ENCODE measurements at regions not wholly inside any gene's neighbourhood (a gene's known extent, or its start where the extent isn't known, plus 50 kb on each side); places are given as distances from the start of the nearest gene placed in this dataset.
A peak's percentile ranks its signal among the peaks of the same experiment; 100 is the strongest.
"Not testable (repeated sequence)": the region's sequence is repeated elsewhere in the genome, so short reads cannot be mapped to it uniquely, and the experiment has no call there.

- Mint-ChIP-seq H3K27ac (no peak overlapping the region), H3K36me3 (peaks cover 12 to 23% (median 17%) of the 10 kb centered on the region in 3 donors), H3K27me3 (ENCODE audit: low read depth in 3 of 3) (peaks cover 0 to 4% (median under 1%) of the 10 kb centered on the region in 3 donors), H3K9me3 (peaks cover 8 to 38% (median 21%) of the 10 kb centered on the region in 6 donors), H3K4me1 (peaks cover 4 to 6% of the 10 kb centered on the region in 2 donors), H3K4me3 (no peak overlapping the region)
- DNase-seq, result no peak
Observed at GRCh38 chr2:144753416-144753815, 233.5 kb upstream of the ZEB2 start.

- DNase-seq, result no peak
- Mint-ChIP-seq H3K9me3 (peaks cover 14 to 55% (median 39%) of the 10 kb centered on the region in 6 donors), H3K4me3 (no peak overlapping the region), H3K4me1 (peaks cover 11 to 19% of the 10 kb centered on the region in 2 donors), H3K36me3 (peaks cover 21 to 35% (median 29%) of the 10 kb centered on the region in 3 donors), H3K27ac (no peak overlapping the region), H3K27me3 (ENCODE audit: low read depth in 3 of 3) (peaks cover 2 to 4% (median 3%) of the 10 kb centered on the region in 3 donors)
Observed at GRCh38 chr2:144751142-144751905, 231.4 kb upstream of the ZEB2 start.

- Mint-ChIP-seq H3K4me3 (no peak overlapping the region), H3K27ac (no peak overlapping the region), H3K4me1 (peaks cover 17 to 29% of the 10 kb centered on the region in 2 donors), H3K9me3 (peaks cover 14 to 59% (median 40%) of the 10 kb centered on the region in 6 donors), H3K27me3 (ENCODE audit: low read depth in 3 of 3) (peaks cover 2 to 8% (median 3%) of the 10 kb centered on the region in 3 donors), H3K36me3 (peaks cover 21 to 40% (median 33%) of the 10 kb centered on the region in 3 donors)
- DNase-seq, result no peak
Observed at GRCh38 chr2:144749188-144749587, 229.3 kb upstream of the ZEB2 start.

- DNase-seq, result peak in 1 of 3 donors; percentile 30
- peaks cover 19 to 31% of the 10 kb centered on the region in 2 donors for H3K4me1 Mint-ChIP-seq
- H3K36me3 Mint-ChIP-seq, result peaks cover 21 to 40% (median 33%) of the 10 kb centered on the region in 3 donors
- peak overlapping the region in 4 of 5 donors; percentile 2 to 62 (median 34) for H3K4me3 Mint-ChIP-seq
- H3K27ac Mint-ChIP-seq, result peak overlapping the region in 3 of 6 donors; percentile 17 to 41 (median 23)
- H3K27me3 Mint-ChIP-seq (ENCODE audit: low read depth in 3 of 3), result peaks cover 2 to 8% (median 3%) of the 10 kb centered on the region in 3 donors
- peaks cover 14 to 59% (median 40%) of the 10 kb centered on the region in 6 donors for H3K9me3 Mint-ChIP-seq
Observed at GRCh38 chr2:144748443-144748842, 228.5 kb upstream of the ZEB2 start.

- Mint-ChIP-seq H3K9me3 (peaks cover 14 to 59% (median 40%) of the 10 kb centered on the region in 6 donors), H3K4me1 (peaks cover 19 to 37% of the 10 kb centered on the region in 2 donors), H3K4me3 (no peak overlapping the region), H3K27ac (no peak overlapping the region), H3K36me3 (peaks cover 21 to 40% (median 33%) of the 10 kb centered on the region in 3 donors), H3K27me3 (ENCODE audit: low read depth in 3 of 3) (peaks cover 2 to 8% (median 3%) of the 10 kb centered on the region in 3 donors)
- no peak for DNase-seq
Observed at GRCh38 chr2:144747571-144747970, 227.7 kb upstream of the ZEB2 start.

GRCh38 chr2:144745424-144745823 lies 225.5 kb upstream of the ZEB2 start:
- Mint-ChIP-seq H3K4me1 (peaks cover 19 to 37% of the 10 kb centered on the region in 2 donors), H3K36me3 (peaks cover 14 to 29% (median 25%) of the 10 kb centered on the region in 3 donors), H3K4me3 (no peak overlapping the region), H3K27me3 (ENCODE audit: low read depth in 3 of 3) (peaks cover 2 to 11% (median 6%) of the 10 kb centered on the region in 3 donors), H3K27ac (no peak overlapping the region), H3K9me3 (peaks cover 14 to 45% (median 33%) of the 10 kb centered on the region in 6 donors)
- no peak for DNase-seq

- no peak overlapping the region for H3K27ac Mint-ChIP-seq
- H3K4me3 Mint-ChIP-seq, result no peak overlapping the region
- H3K4me1 Mint-ChIP-seq, result peaks cover under 1 to 6% of the 10 kb centered on the region in 2 donors
- DNase-seq, result no peak
- peaks cover 0 to 6% (median 5%) of the 10 kb centered on the region in 3 donors for H3K27me3 Mint-ChIP-seq (ENCODE audit: low read depth in 3 of 3)
- H3K9me3 Mint-ChIP-seq, result peaks cover 1 to 17% (median 7%) of the 10 kb centered on the region in 6 donors
- H3K36me3 Mint-ChIP-seq, result peaks cover 7 to 11% (median 9%) of the 10 kb centered on the region in 3 donors
Observed at GRCh38 chr2:144738749-144739148, 218.8 kb upstream of the ZEB2 start.

GRCh38 chr2:144730711-144731110 lies 210.8 kb upstream of the ZEB2 start:
- DNase-seq, result no peak
- peaks cover 0 to 6% (median 0%) of the 10 kb centered on the region in 3 donors for H3K27me3 Mint-ChIP-seq (ENCODE audit: low read depth in 3 of 3)
- H3K27ac Mint-ChIP-seq, result no peak overlapping the region
- peaks cover 2 to 10% of the 10 kb centered on the region in 2 donors for H3K4me1 Mint-ChIP-seq
- peaks cover 8 to 13% (median 9%) of the 10 kb centered on the region in 3 donors for H3K36me3 Mint-ChIP-seq
- peaks cover 1 to 14% (median 7%) of the 10 kb centered on the region in 6 donors for H3K9me3 Mint-ChIP-seq
- no peak overlapping the region for H3K4me3 Mint-ChIP-seq

- not testable (repeated sequence) for H3K27ac Mint-ChIP-seq; H3K27me3 Mint-ChIP-seq (ENCODE audit: low read depth in 3 of 3); H3K9me3 Mint-ChIP-seq; DNase-seq; H3K36me3 Mint-ChIP-seq; H3K4me3 Mint-ChIP-seq
- peaks cover 2 to 10% of the 10 kb centered on the region in 2 donors for H3K4me1 Mint-ChIP-seq
Observed at GRCh38 chr2:144724460-144724859, 204.5 kb upstream of the ZEB2 start.

- peaks cover 14 to 21% (median 16%) of the 10 kb centered on the region in 3 donors for H3K36me3 Mint-ChIP-seq
- H3K4me3 Mint-ChIP-seq, result no peak overlapping the region
Observed at GRCh38 chr2:144718376-144718775, 198.5 kb upstream of the ZEB2 start.

GRCh38 chr2:144715992-144716391 lies 196.1 kb upstream of the ZEB2 start:
- Mint-ChIP-seq H3K27ac (no peak overlapping the region), H3K36me3 (peaks cover 14 to 21% (median 16%) of the 10 kb centered on the region in 3 donors), H3K4me1 (peaks cover 0 to 8% of the 10 kb centered on the region in 2 donors), H3K27me3 (ENCODE audit: low read depth in 3 of 3) (peaks cover 0 to 2% (median 0%) of the 10 kb centered on the region in 3 donors), H3K4me3 (no peak overlapping the region), H3K9me3 (peaks cover 8 to 24% (median 20%) of the 10 kb centered on the region in 6 donors)
- DNase-seq, result no peak

More at GRCh38 chr2:144718376-144718775, 198.5 kb upstream of the ZEB2 start:
- H3K9me3 Mint-ChIP-seq, result peaks cover 11 to 24% (median 20%) of the 10 kb centered on the region in 6 donors
- H3K27ac Mint-ChIP-seq, result peak overlapping the region in 1 of 6 donors; percentile 47
- H3K4me1 Mint-ChIP-seq, result peaks cover 0 to 8% of the 10 kb centered on the region in 2 donors
- DNase-seq, result no peak
- peaks cover 0 to 2% (median 0%) of the 10 kb centered on the region in 3 donors for H3K27me3 Mint-ChIP-seq (ENCODE audit: low read depth in 3 of 3)

GRCh38 chr2:144713410-144713809 lies 193.5 kb upstream of the ZEB2 start:
- Mint-ChIP-seq H3K4me3 (no peak overlapping the region), H3K4me1 (peaks cover 0 to 8% of the 10 kb centered on the region in 2 donors), H3K36me3 (peaks cover 9 to 16% (median 15%) of the 10 kb centered on the region in 3 donors), H3K27me3 (ENCODE audit: low read depth in 3 of 3) (peaks cover 0 to 2% (median 0%) of the 10 kb centered on the region in 3 donors), H3K27ac (no peak overlapping the region), H3K9me3 (peaks cover 2 to 18% (median 14%) of the 10 kb centered on the region in 6 donors)
- no peak for DNase-seq

- H3K4me1 Mint-ChIP-seq, result peaks cover 0 to 9% of the 10 kb centered on the region in 2 donors
- H3K4me3 Mint-ChIP-seq, result no peak overlapping the region
- no peak overlapping the region for H3K27ac Mint-ChIP-seq
- H3K36me3 Mint-ChIP-seq, result peaks cover under 1 to 7% (median 7%) of the 10 kb centered on the region in 3 donors
- no peak for DNase-seq
- no peaks in the 10 kb centered on the region for H3K27me3 Mint-ChIP-seq (ENCODE audit: low read depth in 3 of 3)
- H3K9me3 Mint-ChIP-seq, result peaks cover 0 to 9% (median 5%) of the 10 kb centered on the region in 6 donors
Observed at GRCh38 chr2:144712550-144712940, 192.6 kb upstream of the ZEB2 start.
